GM12892 (cell line): ENCODE measurements at regions not wholly inside any gene's neighbourhood (a gene's known extent, or its start where the extent isn't known, plus 50 kb on each side); places are given as distances from the start of the nearest gene placed in this dataset.

Experiments used
- POLR2A ChIP-seq: IDR thresholded peaks from 2 replicates; pipeline ENCODE4 v1.6.1; 2011; ENCODE audit warnings: low read depth, low read length, control low read depth
- POLR2AphosphoS5 ChIP-seq: IDR thresholded peaks from 2 replicates; pipeline ENCODE4 v1.6.1; 2011; ENCODE audit warnings: low read depth, low read length, control low read depth
- TAF1 ChIP-seq: IDR thresholded peaks from 2 replicates; pipeline ENCODE4 v1.6.1; 2011; ENCODE audit warnings: low read depth, mild to moderate bottlenecking, control low read depth, low read length, borderline replicate concordance

DNA sequence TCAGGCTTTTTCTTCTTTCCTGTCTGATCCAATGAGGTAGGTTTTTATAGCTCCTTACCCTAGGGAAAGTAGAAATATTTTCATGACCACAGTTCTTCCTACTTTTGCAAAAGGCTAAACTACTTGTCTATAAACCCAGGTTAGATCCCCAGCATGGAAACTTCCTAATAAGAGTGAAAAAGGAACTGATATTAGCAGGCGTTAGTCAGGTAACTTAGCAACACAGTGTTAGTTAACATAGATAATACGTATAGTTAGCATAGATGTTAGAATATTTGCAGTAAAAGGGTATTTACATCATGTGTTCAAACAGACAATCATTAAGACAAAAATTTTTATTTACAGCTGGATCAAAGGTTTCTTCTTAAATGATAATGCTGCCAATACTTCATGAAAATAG lies 162.9 kb upstream of the DAB2 start:
- TF ChIP-seq POLR2A (no peak), POLR2AphosphoS5 (no peak), TAF1 (no peak)
